ENCODE measurements at regions not wholly inside any gene's neighbourhood (a gene's known extent, or its start where the extent isn't known, plus 50 kb on each side); places are given as distances from the start of the nearest gene placed in this dataset.
"Not testable (repeated sequence)": the region's sequence is repeated elsewhere in the genome, so short reads cannot be mapped to it uniquely, and the experiment has no call there.

GRCh38 chr5:101751105-101751504, 545.0 kb downstream of the SLCO4C1 start:
- Mint-ChIP-seq H3K4me1 (peaks cover 15% of the 10 kb centered on the region), H3K4me3 (no peak overlapping the region), H3K27ac (no peak overlapping the region), H3K27me3 (ENCODE audit: low read depth, poor library complexity) (peaks cover 2% of the 10 kb centered on the region), H3K36me3 (ENCODE audit: low read depth) (no peaks in the 10 kb centered on the region), H3K9me3 (peaks cover 6% of the 10 kb centered on the region)
- TF ChIP-seq, protein P1, sequence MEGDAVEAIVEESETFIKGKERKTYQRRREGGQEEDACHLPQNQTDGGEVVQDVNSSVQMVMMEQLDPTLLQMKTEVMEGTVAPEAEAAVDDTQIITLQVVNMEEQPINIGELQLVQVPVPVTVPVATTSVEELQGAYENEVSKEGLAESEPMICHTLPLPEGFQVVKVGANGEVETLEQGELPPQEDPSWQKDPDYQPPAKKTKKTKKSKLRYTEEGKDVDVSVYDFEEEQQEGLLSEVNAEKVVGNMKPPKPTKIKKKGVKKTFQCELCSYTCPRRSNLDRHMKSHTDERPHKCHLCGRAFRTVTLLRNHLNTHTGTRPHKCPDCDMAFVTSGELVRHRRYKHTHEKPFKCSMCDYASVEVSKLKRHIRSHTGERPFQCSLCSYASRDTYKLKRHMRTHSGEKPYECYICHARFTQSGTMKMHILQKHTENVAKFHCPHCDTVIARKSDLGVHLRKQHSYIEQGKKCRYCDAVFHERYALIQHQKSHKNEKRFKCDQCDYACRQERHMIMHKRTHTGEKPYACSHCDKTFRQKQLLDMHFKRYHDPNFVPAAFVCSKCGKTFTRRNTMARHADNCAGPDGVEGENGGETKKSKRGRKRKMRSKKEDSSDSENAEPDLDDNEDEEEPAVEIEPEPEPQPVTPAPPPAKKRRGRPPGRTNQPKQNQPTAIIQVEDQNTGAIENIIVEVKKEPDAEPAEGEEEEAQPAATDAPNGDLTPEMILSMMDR (IDR thresholded peaks at IDR 0.05), result no peak
- no peak for DNase-seq

GRCh38 chr5:101743000-101743399, 553.1 kb downstream of the SLCO4C1 start:
- H3K36me3 Mint-ChIP-seq (ENCODE audit: low read depth); H3K27me3 Mint-ChIP-seq (ENCODE audit: low read depth, poor library complexity); H3K4me1 Mint-ChIP-seq; H3K27ac Mint-ChIP-seq; H3K4me3 Mint-ChIP-seq; DNase-seq: not testable (repeated sequence)
- H3K9me3 Mint-ChIP-seq, result peaks cover 25% of the 10 kb centered on the region

DNA sequence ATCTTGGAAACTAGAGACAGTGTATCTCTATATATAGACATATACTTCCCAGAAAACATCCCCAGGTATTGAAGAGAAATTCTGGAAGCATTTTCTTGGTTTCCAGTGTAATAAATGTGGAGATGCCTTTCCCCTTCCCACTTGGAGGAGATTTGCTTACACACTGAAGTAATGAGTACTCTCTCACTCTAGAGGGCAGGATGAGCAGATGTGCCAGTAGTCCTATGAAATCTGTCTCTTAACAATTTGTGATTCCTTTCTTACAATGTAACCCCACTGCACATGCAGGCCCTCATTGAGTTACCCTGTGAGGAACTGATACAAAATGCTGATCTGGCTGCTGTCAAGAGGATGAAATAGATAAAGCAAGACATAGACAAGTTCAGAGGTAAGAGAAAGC, 567.2 kb downstream of the SLCO4C1 start:
- H3K27me3 Mint-ChIP-seq (ENCODE audit: low read depth, poor library complexity), result no peaks in the 10 kb centered on the region
- no peak overlapping the region for H3K4me3 Mint-ChIP-seq
- no peaks in the 10 kb centered on the region for H3K9me3 Mint-ChIP-seq
- no peaks in the 10 kb centered on the region for H3K4me1 Mint-ChIP-seq
- no peak for DNase-seq
- H3K27ac Mint-ChIP-seq, result no peak overlapping the region
- TF ChIP-seq, protein P1 (IDR thresholded peaks at IDR 0.05), result peak; percentile 37
- no peaks in the 10 kb centered on the region for H3K36me3 Mint-ChIP-seq (ENCODE audit: low read depth)

GRCh38 chr5:101721543-101721942, 574.5 kb downstream of the SLCO4C1 start:
- no peaks in the 10 kb centered on the region for H3K9me3 Mint-ChIP-seq
- TF ChIP-seq, protein P1 (IDR thresholded peaks at IDR 0.05), result no peak
- DNase-seq, result no peak
- no peak overlapping the region for H3K27ac Mint-ChIP-seq
- no peaks in the 10 kb centered on the region for H3K4me1 Mint-ChIP-seq
- no peaks in the 10 kb centered on the region for H3K27me3 Mint-ChIP-seq (ENCODE audit: low read depth, poor library complexity)
- no peaks in the 10 kb centered on the region for H3K36me3 Mint-ChIP-seq (ENCODE audit: low read depth)
- H3K4me3 Mint-ChIP-seq, result no peak overlapping the region

DNA sequence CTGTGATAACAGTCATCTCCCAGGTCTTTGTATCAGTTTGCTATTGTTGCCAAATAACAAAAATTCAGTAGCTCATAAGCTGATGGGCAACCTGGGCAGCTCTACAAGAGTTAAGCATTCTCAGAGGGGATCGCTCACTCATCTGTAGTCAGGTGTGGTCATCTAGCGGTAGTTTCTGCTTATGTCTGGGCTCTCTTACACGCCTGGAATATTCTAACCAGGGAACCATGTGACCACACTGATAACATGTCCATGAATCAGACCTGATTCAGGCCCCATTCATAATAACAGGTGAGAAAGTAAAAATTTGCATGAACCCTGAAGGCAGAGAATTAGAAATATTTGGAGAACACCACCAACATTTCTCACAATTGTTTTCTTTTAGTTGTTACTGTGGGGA, 576.1 kb downstream of the SLCO4C1 start:
- TF ChIP-seq, protein P1 (IDR thresholded peaks at IDR 0.05), result no peak
- peaks cover 4% of the 10 kb centered on the region for H3K27me3 Mint-ChIP-seq (ENCODE audit: low read depth, poor library complexity)
- no peak overlapping the region for H3K4me3 Mint-ChIP-seq
- H3K36me3 Mint-ChIP-seq (ENCODE audit: low read depth), result no peaks in the 10 kb centered on the region
- no peak overlapping the region for H3K27ac Mint-ChIP-seq
- no peaks in the 10 kb centered on the region for H3K9me3 Mint-ChIP-seq
- H3K4me1 Mint-ChIP-seq, result no peaks in the 10 kb centered on the region
- DNase-seq, result no peak

DNA sequence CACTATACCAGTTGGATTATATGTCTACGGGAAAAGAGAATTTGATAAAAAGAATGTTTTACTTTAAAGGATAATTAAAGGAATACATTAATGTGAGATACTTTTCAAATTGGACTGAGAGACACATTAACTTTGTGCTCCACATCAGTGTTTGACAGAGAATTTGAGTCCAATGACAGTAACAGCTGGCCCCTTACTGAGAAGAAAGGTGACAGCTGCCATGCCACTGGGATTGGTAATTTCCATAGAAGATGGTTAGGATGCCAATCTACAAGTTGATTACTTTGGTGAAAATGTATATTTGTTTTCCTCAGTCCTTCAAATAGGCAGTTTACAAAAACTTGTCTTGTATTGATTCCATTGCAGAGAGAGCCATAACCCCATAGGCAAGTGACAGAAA, 578.4 kb downstream of the SLCO4C1 start:
- Mint-ChIP-seq H3K27ac (no peak overlapping the region), H3K27me3 (ENCODE audit: low read depth, poor library complexity) (peaks cover 4% of the 10 kb centered on the region), H3K4me1 (no peaks in the 10 kb centered on the region), H3K9me3 (no peaks in the 10 kb centered on the region), H3K36me3 (ENCODE audit: low read depth) (no peaks in the 10 kb centered on the region), H3K4me3 (no peak overlapping the region)
- TF ChIP-seq, protein P1 (IDR thresholded peaks at IDR 0.05), result no peak
- no peak for DNase-seq

All from nephron progenitor cell (in vitro differentiated cells).